HCT116 (cell line): ENCODE measurements at regions not wholly inside any gene's neighbourhood (a gene's known extent, or its start where the extent isn't known, plus 50 kb on each side); places are given as distances from the start of the nearest gene placed in this dataset.

Source experiments
- ELF1 ChIP-seq: IDR thresholded peaks from 2 replicates; pipeline ENCODE4 v1.6.1; 2012; ENCODE audit warnings: low read depth, borderline replicate concordance
- EZH2 ChIP-seq: fragments of 200-600 bp; sonication (generic); IDR thresholded peaks from 2 replicates; pipeline ENCODE4 v1.6.1; 2017; ENCODE audit warnings: antibody characterized with exemption, mixed run types
- FOSL1 ChIP-seq: IDR thresholded peaks from 2 replicates; pipeline ENCODE4 v1.6.1; 2012; ENCODE audit warnings: low read depth
- POLR2A ChIP-seq: IDR thresholded peaks from 2 replicates; pipeline ENCODE4 v1.7.0; 2011; ENCODE audit warnings: borderline replicate concordance; ENCODE audit not compliant: insufficient read depth, insufficient read length; ENCODE audit errors: extremely low read depth
- POLR2AphosphoS5 ChIP-seq: IDR thresholded peaks from 2 replicates; pipeline ENCODE4 v1.6.1; 2011; ENCODE audit warnings: mild to moderate bottlenecking, low read depth, low read length, moderate library complexity
- RAD21 ChIP-seq: IDR thresholded peaks from 2 replicates; pipeline ENCODE4 v1.6.1; 2012; ENCODE audit warnings: low read depth, mild to moderate bottlenecking
- SP1 ChIP-seq: IDR thresholded peaks from 2 replicates; pipeline ENCODE4 v1.6.1; 2012; ENCODE audit warnings: low read depth
- YY1 ChIP-seq: IDR thresholded peaks from 2 replicates; pipeline ENCODE4 v1.6.1; 2011; ENCODE audit warnings: low read length, low read depth, moderate library complexity, mild to moderate bottlenecking; ENCODE audit not compliant: insufficient replicate concordance; ENCODE audit errors: extremely low read depth
- ZNF274 ChIP-seq: fragments of 200-500 bp; sonication (Bioruptor generic); IDR thresholded peaks from 2 replicates; pipeline ENCODE4 v1.6.1; 2014; ENCODE audit warnings: mild to moderate bottlenecking, low read depth, low read length, inconsistent platforms
- TF ChIP-seq, protein P1 (sequence below), 3 experiments: fragments of 200-600 bp in 1 of 3; sonication (generic) in 1 of 3; IDR thresholded peaks in 2 of 3; conservative IDR thresholded peaks in 1 of 3; 2 replicates each; pipeline ENCODE4 v1.5.1; 2012 to 2017; ENCODE audit warnings: low read depth in 2 of 3, low read length in 2 of 3, antibody characterized with exemption in 1 of 3, borderline replicate concordance in 1 of 3, control low read depth in 1 of 3, mild to moderate bottlenecking in 1 of 3, mixed read lengths in 1 of 3, mixed run types in 1 of 3, moderate library complexity in 1 of 3; ENCODE audit not compliant: insufficient read depth in 1 of 3

DNA sequence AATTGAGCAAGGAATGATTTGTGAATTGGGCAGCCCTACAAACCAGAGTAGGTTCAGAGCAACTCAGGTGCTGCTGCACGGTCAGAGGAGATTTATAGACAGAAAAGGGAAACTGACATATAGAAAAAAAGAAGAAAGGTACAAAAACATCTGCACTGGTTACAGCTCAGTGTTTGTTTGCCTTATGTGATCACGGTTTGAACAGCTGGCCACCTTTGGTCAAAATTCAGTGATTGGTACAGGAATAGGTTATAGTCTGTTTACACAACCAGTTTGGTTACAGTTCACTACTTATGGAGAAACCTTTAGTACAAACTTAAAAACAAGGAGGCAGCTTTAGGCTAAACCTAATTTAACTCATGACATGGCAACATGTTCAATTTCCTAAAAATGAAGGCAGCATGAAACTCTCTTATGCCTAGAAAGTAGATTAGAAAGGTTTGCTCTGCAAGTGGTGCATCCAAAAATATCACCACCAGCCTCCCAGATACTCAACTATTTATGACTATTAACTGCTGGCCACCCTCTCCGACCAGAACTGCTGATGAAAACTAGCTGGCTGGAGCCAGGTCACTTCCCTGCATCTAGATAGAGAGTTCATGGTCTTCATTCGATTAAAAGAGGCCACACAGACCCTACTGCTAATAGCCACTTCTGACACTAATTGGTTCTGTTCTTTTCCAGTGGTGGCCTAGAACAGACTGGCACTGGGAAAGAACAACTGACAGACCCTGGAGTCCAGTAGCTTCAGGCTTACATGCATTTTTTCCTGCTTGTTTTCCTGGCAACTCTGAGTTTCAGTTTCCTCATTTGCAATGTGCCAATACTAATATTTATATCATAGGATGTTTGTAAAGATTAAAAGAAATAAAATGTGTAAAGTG is 548.0 kb downstream of the CCSER2 start:
- TF ChIP-seq POLR2AphosphoS5 (no peak), RAD21 (no peak), FOSL1 (no peak), POLR2A (no peak), EZH2 (no peak), ELF1 (no peak), YY1 (no peak), ZNF274 (no peak), SP1 (no peak)
- TF ChIP-seq, protein P1, sequence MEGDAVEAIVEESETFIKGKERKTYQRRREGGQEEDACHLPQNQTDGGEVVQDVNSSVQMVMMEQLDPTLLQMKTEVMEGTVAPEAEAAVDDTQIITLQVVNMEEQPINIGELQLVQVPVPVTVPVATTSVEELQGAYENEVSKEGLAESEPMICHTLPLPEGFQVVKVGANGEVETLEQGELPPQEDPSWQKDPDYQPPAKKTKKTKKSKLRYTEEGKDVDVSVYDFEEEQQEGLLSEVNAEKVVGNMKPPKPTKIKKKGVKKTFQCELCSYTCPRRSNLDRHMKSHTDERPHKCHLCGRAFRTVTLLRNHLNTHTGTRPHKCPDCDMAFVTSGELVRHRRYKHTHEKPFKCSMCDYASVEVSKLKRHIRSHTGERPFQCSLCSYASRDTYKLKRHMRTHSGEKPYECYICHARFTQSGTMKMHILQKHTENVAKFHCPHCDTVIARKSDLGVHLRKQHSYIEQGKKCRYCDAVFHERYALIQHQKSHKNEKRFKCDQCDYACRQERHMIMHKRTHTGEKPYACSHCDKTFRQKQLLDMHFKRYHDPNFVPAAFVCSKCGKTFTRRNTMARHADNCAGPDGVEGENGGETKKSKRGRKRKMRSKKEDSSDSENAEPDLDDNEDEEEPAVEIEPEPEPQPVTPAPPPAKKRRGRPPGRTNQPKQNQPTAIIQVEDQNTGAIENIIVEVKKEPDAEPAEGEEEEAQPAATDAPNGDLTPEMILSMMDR (IDR thresholded peaks at IDR 0.05 in 2 of 3, conservative IDR thresholded peaks at IDR 0.05 in 1 of 3; ENCODE audit: borderline replicate concordance in 1 of 3, insufficient read depth in 1 of 3, low read depth in 2 of 3, low read length in 2 of 3): no peak
